GM19372 (cell line): ENCODE measurements at regions not wholly inside any gene's neighbourhood (a gene's known extent, or its start where the extent isn't known, plus 50 kb on each side); places are given as distances from the start of the nearest gene placed in this dataset.

ENCODE experiments used
- ATAC-seq: cut with Tn5 transposase; IDR thresholded peaks from one replicate; pipeline ENCODE4 v1.9.1; 2021; ENCODE audit warnings: mild to moderate bottlenecking, low read depth, moderate library complexity; ENCODE audit not compliant: unreplicated experiment

- ATAC-seq, result no peak
Observed at GRCh38 chr1:30286241-30286987, 437.0 kb downstream of the MATN1 start.

GRCh38 chr1:30285501-30285932 lies 437.9 kb downstream of the MATN1 start:
- no peak for ATAC-seq

GRCh38 chr1:30284728-30285475 lies 438.5 kb downstream of the MATN1 start:
- no peak for ATAC-seq

- no peak for ATAC-seq
Observed at GRCh38 chr1:30284226-30284625, 439.2 kb downstream of the MATN1 start.

GRCh38 chr1:30283199-30283962 lies 440.0 kb downstream of the MATN1 start:
- no peak for ATAC-seq

GRCh38 chr1:30280572-30280971 lies 442.8 kb downstream of the MATN1 start:
- no peak for ATAC-seq

GRCh38 chr1:30277911-30278310 lies 445.5 kb downstream of the MATN1 start:
- no peak for ATAC-seq

- no peak for ATAC-seq
Observed at GRCh38 chr1:30277415-30277814, 446.0 kb downstream of the MATN1 start.

- no peak for ATAC-seq
Observed at GRCh38 chr1:30275926-30276764, 447.2 kb downstream of the MATN1 start.

GRCh38 chr1:30274976-30275621 lies 448.3 kb downstream of the MATN1 start:
- no peak for ATAC-seq

GRCh38 chr1:30274173-30274970 lies 449.0 kb downstream of the MATN1 start:
- no peak for ATAC-seq

GRCh38 chr1:30273456-30273855 lies 449.9 kb downstream of the MATN1 start:
- ATAC-seq, result no peak

- no peak for ATAC-seq
Observed at GRCh38 chr1:30273021-30273325, 450.4 kb downstream of the MATN1 start.

GRCh38 chr1:30272277-30273020 lies 450.9 kb downstream of the MATN1 start:
- no peak for ATAC-seq

GRCh38 chr1:30271401-30272276 lies 451.7 kb downstream of the MATN1 start:
- no peak for ATAC-seq

GRCh38 chr1:30270461-30270860 lies 452.9 kb downstream of the MATN1 start:
- no peak for ATAC-seq

GRCh38 chr1:30268923-30269666 lies 454.3 kb downstream of the MATN1 start:
- no peak for ATAC-seq
